HepG2 (cell line): ENCODE measurements at regions not wholly inside any gene's neighbourhood (a gene's known extent, or its start where the extent isn't known, plus 50 kb on each side); places are given as distances from the start of the nearest gene placed in this dataset.
"Not testable (repeated sequence)": the region's sequence is repeated elsewhere in the genome, so short reads cannot be mapped to it uniquely, and the experiment has no call there.

Experiments used
- ATAC-seq: fragments of 200-7000 bp; cut with Tn5 transposase; 3 replicates; pipeline ENCODE4 v1.9.1; 2020; ENCODE audit warnings: mild to moderate bottlenecking, moderate library complexity
- BruUV-seq: library from RNA; stranded (reverse); fragments of 400-500 nt; replicated peaks from 2 replicates; lab custom pipeline; 2021; lab: Mats Ljungman, UMichigan
- CTCF ChIA-PET: fragments of 300-600 bp; formaldehyde crosslinking; extraction: SDS; loops from one replicate; lab custom pipeline; 2021; ENCODE audit warnings: low total read pairs, inconsistent platforms, low intra/inter-chr PET ratio; lab: Yijun Ruan, JAX
- POLR2A ChIA-PET: fragments of 350-600 bp; sonication (Branson Sonifier 250); formaldehyde crosslinking; loops from one replicate; lab custom pipeline; 2020; ENCODE audit warnings: antibody characterized with exemption, inconsistent platforms; lab: Yijun Ruan, JAX
- DNase-seq: peaks from one replicate; pipeline ENCODE4 v3.0.0-alpha.2; 2015; ENCODE audit warnings: low spot score
- FAIRE-seq: peaks from 3 replicates; lab custom pipeline; 2011; peaks lifted over from hg19 to GRCh38; lab: Jason Lieb, UNC
- H2AFZ ChIP-seq: one replicate; pipeline ENCODE4 v1.6.1; 2011; ENCODE audit warnings: low read length, inconsistent platforms
- H3K27ac ChIP-seq: fragments of 300-600 bp; 3 replicates; pipeline ENCODE4 v1.8.0; 2011; ENCODE audit warnings: mixed run types, mild to moderate bottlenecking, mixed read lengths, low read length, inconsistent platforms; ENCODE audit not compliant: insufficient read depth; ENCODE audit errors: extremely low read length
- H3K27me3 ChIP-seq, 2 experiments: fragments of 200-600 bp in 1 of 2; 2 replicates in 1 of 2; 3 replicates in 1 of 2; pipeline versions ENCODE4 v1.6.0 to v1.8.0; 2011; ENCODE audit warnings: low read length in 2 of 2, mild to moderate bottlenecking in 2 of 2, moderate library complexity in 2 of 2, inconsistent platforms in 1 of 2; ENCODE audit not compliant: insufficient read depth in 2 of 2, control insufficient read depth in 1 of 2
- H3K36me3 ChIP-seq, 2 experiments: fragments of 200-600 bp in 1 of 2; replicated peaks in 1 of 2; 2 replicates in 1 of 2; 3 replicates in 1 of 2; pipeline versions ENCODE4 v1.5.1 to v1.8.0; 2011; ENCODE audit warnings: low read length in 2 of 2, inconsistent platforms in 1 of 2; ENCODE audit not compliant: insufficient read depth in 2 of 2, control insufficient read depth in 1 of 2
- H3K4me1 ChIP-seq: 2 replicates; pipeline ENCODE4 v1.5.1; 2012; ENCODE audit warnings: low read length, inconsistent platforms; ENCODE audit not compliant: insufficient read depth
- H3K4me2 ChIP-seq: 2 replicates; pipeline ENCODE4 v1.6.0; 2011; ENCODE audit warnings: low read depth, low read length, inconsistent platforms
- H3K4me3 ChIP-seq, 3 experiments: fragments of 200-600 bp in 1 of 3; sonication (generic), shearing (Covaris generic) in 1 of 3; replicated peaks in 1 of 3; 2 replicates each; pipeline ENCODE4 v1.5.1; 2011 to 2016; ENCODE audit warnings: low read length in 3 of 3, inconsistent platforms in 2 of 3, low read depth in 2 of 3, mild to moderate bottlenecking in 2 of 3, control low read depth in 1 of 3, mixed read lengths in 1 of 3; ENCODE audit not compliant: insufficient read depth in 1 of 3
- H3K79me2 ChIP-seq: one replicate; pipeline ENCODE4 v1.6.1; 2011; ENCODE audit warnings: low read length, inconsistent platforms; ENCODE audit not compliant: insufficient read depth
- H3K9ac ChIP-seq: 2 replicates; pipeline ENCODE4 v1.6.0; 2011; ENCODE audit warnings: mild to moderate bottlenecking, low read depth, low read length, inconsistent platforms; ENCODE audit not compliant: insufficient read depth
- H3K9me3 ChIP-seq: 2 replicates; pipeline ENCODE4 v1.5.1; 2012; ENCODE audit warnings: mild to moderate bottlenecking, low read length
- H4K20me1 ChIP-seq: 2 replicates; pipeline ENCODE4 v1.6.0; 2011; ENCODE audit warnings: inconsistent platforms, mild to moderate bottlenecking, low read length, moderate library complexity; ENCODE audit not compliant: insufficient read depth
- ZBTB40 ChIP-seq, 2 experiments: fragments of 450-650 bp in 1 of 2; sonication (generic) in 1 of 2; formaldehyde crosslinking in 1 of 2; IDR thresholded peaks; 2 replicates each; pipeline versions ENCODE4 v1.6.1 to v1.8.0; 2016 to 2022; ENCODE audit warnings: antibody characterized with exemption in 1 of 2, mild to moderate bottlenecking in 1 of 2, missing genetic modification reagents in 1 of 2
- WGBS: methylation state at CpG from one replicate; pipeline ENCODE4 v1.1.6; 2017; ENCODE audit warnings: low lambda C conversion rate; 5-methylcytosine and 5-hydroxymethylcytosine counted together
- in situ Hi-C: cut with HindIII; loops from 2 replicates; pipeline ENCODE4 v1.10.0; 2017; ENCODE audit warnings: low pct_unique_long_range_greater_than_20kb; ENCODE audit not compliant: extremely low pct_ligation_motif_present
- intact Hi-C: fragments of 100-400 bp; cut with micrococcal nuclease; formaldehyde crosslinking; loops from one replicate; pipeline ENCODE4 v1.10.0; 2022; ENCODE audit not compliant: unreplicated experiment

GRCh38 chr4:9539939-9540520 is 95.8 kb downstream of the DEFB131A start:
- H3K9me3 ChIP-seq; H3K9ac ChIP-seq; H3K36me3 ChIP-seq; CTCF ChIA-PET; POLR2A ChIA-PET; intact Hi-C loops; in situ Hi-C loops; ATAC-seq; H3K27ac ChIP-seq; BruUV-seq; H3K4me1 ChIP-seq; H3K79me2 ChIP-seq; H2AFZ ChIP-seq; H3K4me3 ChIP-seq; H4K20me1 ChIP-seq; H3K4me2 ChIP-seq; FAIRE-seq; DNase-seq; TF ChIP-seq ZBTB40 (IDR thresholded peaks at IDR 0.05): not testable (repeated sequence)
- WGBS, result 0% methylated on average over 4 of the region's 5 CpGs
- TF ChIP-seq ZBTB40 (CRISPR knock-in tag; IDR thresholded peaks at IDR 0.05), result peak; percentile 92
- TF ChIP-seq, all 625 proteins: peak for 1; not testable (repeated sequence) for 624
- H3K27me3 ChIP-seq, result not testable (repeated sequence)

GRCh38 chr4:9541388-9541915 is 97.2 kb downstream of the DEFB131A start:
- ATAC-seq, DNase-seq, H4K20me1 ChIP-seq, H3K9me3 ChIP-seq, H3K4me3 ChIP-seq, in situ Hi-C loops, H3K79me2 ChIP-seq, POLR2A ChIA-PET, H3K9ac ChIP-seq, CTCF ChIA-PET, H3K4me1 ChIP-seq, H3K27me3 ChIP-seq, intact Hi-C loops, H3K36me3 ChIP-seq, H3K27ac ChIP-seq, BruUV-seq, H2AFZ ChIP-seq, H3K4me2 ChIP-seq, FAIRE-seq: not testable (repeated sequence)
- WGBS, result 3% methylated on average over 3 of the region's 3 CpGs
